SW480 (cell line): ENCODE measurements at regions not wholly inside any gene's neighbourhood (a gene's known extent, or its start where the extent isn't known, plus 50 kb on each side); places are given as distances from the start of the nearest gene placed in this dataset.
A peak's percentile ranks its signal among the peaks of the same experiment; 100 is the strongest.
"Not testable (repeated sequence)": the region's sequence is repeated elsewhere in the genome, so short reads cannot be mapped to it uniquely, and the experiment has no call there.

Experiments
- DNase-seq: peaks from one replicate; pipeline ENCODE4 v3.0.0-alpha.2; 2016; ENCODE audit warnings: low spot score

GRCh38 chr3:105979961-105980360 lies 111.1 kb upstream of the CBLB start:
- DNase-seq = no peak

DNA sequence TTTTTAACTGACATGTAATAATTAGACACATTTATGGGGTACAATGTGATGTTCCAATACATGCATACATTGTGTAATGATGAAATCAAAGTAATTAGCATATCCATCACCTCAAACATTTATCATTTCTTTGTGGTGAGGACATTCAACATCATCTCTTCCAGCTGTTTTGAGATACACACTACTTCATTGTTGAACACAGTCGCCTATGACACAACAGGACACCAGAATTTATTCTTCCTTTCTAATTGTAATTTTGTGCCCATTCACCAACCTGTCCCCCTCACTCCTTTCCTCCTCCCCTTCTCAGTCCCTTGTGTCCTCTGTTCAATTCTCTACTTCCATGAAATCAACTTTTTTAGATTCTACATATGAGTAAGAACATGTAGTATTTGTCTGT lies 113.4 kb upstream of the CBLB start:
- no peak for DNase-seq

GRCh38 chr3:105984837-105985236 lies 116.0 kb upstream of the CBLB start:
- no peak for DNase-seq

- not testable (repeated sequence) for DNase-seq
These were observed 117.5 kb upstream of the CBLB start for GRCh38 chr3:105986343-105986742.

- DNase-seq = no peak
These were observed 119.0 kb upstream of the CBLB start for GRCh38 chr3:105987809-105988208.

GRCh38 chr3:105988540-105989212 lies 119.9 kb upstream of the CBLB start:
- no peak for DNase-seq

GRCh38 chr3:105996781-105997180 lies 128.0 kb upstream of the CBLB start:
- DNase-seq = no peak

GRCh38 chr3:105997466-105997799 lies 128.6 kb upstream of the CBLB start:
- no peak for DNase-seq

DNA sequence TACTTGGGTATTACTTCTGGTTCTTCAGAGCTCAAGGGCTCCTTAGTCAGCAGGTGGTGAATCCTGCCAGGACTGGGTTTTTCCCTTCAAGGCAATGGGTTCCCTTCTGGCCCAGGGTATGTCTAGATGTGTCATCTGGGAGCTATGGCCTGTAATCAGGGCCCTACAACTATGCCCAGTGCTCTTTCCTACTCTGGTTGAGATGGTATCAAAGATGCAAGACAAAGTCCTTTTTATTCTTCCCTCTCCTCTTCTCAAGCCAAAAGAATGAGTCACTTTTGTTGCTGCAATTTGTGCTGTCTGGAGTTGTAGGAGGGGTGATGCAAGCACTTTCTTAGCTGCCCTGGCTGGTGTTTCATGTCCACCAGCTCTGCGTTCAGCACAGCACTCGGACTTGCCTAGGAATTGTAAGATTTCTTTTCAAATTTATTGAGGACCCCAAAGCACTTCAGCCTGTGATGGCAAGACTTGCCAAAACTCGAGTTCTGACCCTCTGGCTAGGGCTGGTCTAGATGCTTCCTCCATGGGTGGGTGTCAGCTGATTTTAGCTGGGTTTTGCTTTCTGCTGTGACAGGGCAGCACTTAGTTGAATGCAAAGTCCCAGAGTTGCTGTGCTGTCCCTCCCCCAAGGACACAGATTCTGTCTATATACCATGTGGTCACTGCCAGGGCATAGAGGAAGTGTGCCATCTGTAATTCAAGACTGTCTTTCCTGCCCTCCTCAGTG lies 129.2 kb upstream of the CBLB start:
- DNase-seq = peak; percentile 11

- no peak for DNase-seq
These were observed 131.0 kb upstream of the CBLB start for GRCh38 chr3:105999856-106000255.

DNA sequence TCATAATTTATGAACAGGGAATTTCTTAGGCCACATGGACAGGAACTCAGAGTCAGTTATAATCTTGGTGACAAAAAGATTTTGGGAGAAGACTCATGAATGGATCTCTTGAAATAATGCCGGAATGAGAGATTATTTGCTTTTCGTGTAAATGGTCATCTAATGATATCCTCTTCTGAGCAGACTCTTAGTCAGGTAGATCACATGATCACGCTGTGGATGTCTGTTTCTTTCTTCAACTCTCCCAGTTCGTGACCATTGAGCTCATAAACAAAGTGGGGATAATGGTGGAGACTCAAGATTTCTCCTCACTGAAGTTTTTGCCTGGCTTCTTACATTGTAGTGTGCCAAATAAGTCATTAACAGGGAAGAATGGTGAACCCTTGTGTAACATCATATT lies 133.1 kb upstream of the CBLB start:
- DNase-seq = no peak

GRCh38 chr3:106004137-106004681 lies 135.4 kb upstream of the CBLB start:
- no peak for DNase-seq

- no peak for DNase-seq
These were observed 136.0 kb upstream of the CBLB start for GRCh38 chr3:106004826-106005225.

GRCh38 chr3:106006001-106006400 lies 137.2 kb upstream of the CBLB start:
- no peak for DNase-seq

DNA sequence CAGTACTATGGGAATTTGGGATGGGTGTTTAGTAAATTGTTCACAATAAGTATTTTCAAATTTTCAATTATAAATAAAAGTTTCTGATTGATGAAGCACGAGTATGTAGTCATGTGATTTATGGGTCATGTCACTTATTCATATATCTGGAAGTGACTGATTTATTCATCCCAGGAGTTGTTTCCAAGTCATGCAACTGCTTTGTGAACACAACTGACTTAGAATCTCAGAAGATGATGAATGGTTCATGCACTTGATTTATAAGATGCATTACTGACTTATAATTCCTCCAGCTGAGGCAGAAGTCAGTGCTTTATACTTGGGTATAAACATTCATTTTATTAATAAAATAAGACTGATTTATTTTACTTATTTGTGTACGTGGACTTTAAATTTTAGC lies 137.8 kb upstream of the CBLB start:
- no peak for DNase-seq

GRCh38 chr3:106007512-106007911 lies 138.7 kb upstream of the CBLB start:
- DNase-seq = no peak

DNA sequence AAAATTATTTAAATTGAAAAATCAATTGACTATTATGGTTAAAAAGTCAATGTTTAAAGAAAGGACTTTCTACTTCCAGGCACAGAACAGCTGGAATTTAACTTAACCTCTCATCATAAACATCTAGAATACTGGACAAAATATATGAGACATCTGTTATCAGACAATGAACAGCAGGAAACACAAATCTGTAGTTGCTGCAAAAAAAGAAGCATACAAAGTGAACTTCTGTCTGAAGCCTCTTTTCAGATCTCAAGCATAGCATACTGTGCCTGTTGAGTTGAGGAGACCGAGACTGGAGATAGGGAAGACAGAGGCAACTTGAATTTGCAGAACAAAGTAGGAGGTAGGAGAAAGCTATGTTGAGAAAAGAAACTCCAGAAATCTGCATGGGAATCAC lies 140.0 kb upstream of the CBLB start:
- no peak for DNase-seq

DNA sequence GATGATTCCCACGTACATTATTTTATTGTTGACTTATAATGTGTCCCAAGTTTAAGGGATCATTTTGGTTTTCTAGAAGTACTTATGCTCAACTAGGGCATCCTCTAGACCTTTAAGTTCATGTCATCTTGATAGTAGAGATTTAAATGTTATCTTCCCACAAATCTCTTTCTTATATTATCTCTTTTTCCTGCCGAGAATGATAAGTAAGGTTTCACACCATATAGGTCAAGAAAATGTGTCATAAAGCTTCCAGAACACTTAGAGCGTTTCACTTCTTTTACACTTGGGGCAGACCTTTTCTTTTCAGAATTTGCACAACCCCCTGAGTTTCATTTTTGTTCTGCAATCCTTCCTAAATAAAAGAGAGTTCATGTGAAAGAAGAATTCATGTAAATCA lies 142.0 kb upstream of the CBLB start:
- no peak for DNase-seq

- DNase-seq = no peak
These were observed 145.2 kb upstream of the CBLB start for GRCh38 chr3:106013971-106014370.

- no peak for DNase-seq
These were observed 145.7 kb upstream of the CBLB start for GRCh38 chr3:106014518-106014917.

GRCh38 chr3:106014971-106015370 lies 146.2 kb upstream of the CBLB start:
- DNase-seq = no peak

GRCh38 chr3:106018102-106018501 lies 149.3 kb upstream of the CBLB start:
- no peak for DNase-seq

- DNase-seq = no peak
These were observed 150.2 kb upstream of the CBLB start for GRCh38 chr3:106018929-106019550.
